Fibroblast of villous mesenchyme (primary cell): ENCODE measurements at regions not wholly inside any gene's neighbourhood (a gene's known extent, or its start where the extent isn't known, plus 50 kb on each side); places are given as distances from the start of the nearest gene placed in this dataset.

Source experiments
- DNase-seq: peaks from one replicate; pipeline ENCODE4 v3.0.0-alpha.2; 2010; ENCODE audit warnings: low read depth
- H3K4me3 ChIP-seq: 2 replicates; pipeline ENCODE4 v1.5.1; 2011; ENCODE audit warnings: low read depth, mild to moderate bottlenecking, low read length
- TF ChIP-seq, protein P1 (sequence below): IDR thresholded peaks from 2 replicates; pipeline ENCODE4 v1.5.1; 2012; ENCODE audit warnings: low read depth, mild to moderate bottlenecking, low read length; ENCODE audit not compliant: insufficient read depth

DNA sequence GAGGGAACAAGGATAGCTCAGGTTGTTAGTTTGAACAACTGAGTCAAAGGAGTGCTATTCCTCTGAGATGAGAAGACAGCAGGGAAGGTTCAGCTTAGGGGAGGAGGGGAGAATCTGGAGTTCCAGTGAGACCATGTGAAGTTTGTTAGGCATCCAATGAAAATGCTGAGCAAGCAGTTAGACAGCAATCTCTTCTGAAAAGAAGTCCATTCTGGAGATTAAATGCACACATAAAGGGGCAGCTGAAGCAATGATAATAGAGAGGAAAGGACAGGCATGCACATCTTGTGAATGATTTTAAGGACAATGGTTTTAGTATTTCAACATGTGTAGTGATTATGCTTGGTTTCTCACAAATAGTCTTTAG lies 89.7 kb upstream of the GHITM start:
- no peak for DNase-seq
- TF ChIP-seq, protein P1, sequence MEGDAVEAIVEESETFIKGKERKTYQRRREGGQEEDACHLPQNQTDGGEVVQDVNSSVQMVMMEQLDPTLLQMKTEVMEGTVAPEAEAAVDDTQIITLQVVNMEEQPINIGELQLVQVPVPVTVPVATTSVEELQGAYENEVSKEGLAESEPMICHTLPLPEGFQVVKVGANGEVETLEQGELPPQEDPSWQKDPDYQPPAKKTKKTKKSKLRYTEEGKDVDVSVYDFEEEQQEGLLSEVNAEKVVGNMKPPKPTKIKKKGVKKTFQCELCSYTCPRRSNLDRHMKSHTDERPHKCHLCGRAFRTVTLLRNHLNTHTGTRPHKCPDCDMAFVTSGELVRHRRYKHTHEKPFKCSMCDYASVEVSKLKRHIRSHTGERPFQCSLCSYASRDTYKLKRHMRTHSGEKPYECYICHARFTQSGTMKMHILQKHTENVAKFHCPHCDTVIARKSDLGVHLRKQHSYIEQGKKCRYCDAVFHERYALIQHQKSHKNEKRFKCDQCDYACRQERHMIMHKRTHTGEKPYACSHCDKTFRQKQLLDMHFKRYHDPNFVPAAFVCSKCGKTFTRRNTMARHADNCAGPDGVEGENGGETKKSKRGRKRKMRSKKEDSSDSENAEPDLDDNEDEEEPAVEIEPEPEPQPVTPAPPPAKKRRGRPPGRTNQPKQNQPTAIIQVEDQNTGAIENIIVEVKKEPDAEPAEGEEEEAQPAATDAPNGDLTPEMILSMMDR = no peak

DNA sequence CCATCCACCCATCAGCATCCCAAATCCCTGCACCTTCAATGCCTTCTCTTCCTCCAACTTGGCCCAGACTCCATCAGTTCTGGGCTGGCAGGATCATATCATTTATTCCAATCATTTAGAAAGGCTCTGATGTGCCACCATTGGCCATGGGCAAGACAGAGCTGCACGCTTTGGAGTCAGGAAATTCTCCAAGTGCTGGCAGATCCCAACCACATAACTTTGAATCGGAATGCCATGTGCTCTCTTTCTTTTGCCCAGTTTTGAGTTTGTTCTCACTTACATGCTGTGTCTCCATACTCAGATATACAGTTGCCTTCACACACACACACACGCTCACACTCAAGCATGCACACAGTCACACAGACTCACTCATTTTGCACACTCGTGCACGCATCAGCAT lies 85.7 kb upstream of the GHITM start:
- TF ChIP-seq, protein P1 = no peak
- no peak for DNase-seq
- no peak overlapping the region for H3K4me3 ChIP-seq

More for the DNA sequence above, 89.7 kb upstream of the GHITM start:
- H3K4me3 ChIP-seq = no peak overlapping the region

DNA sequence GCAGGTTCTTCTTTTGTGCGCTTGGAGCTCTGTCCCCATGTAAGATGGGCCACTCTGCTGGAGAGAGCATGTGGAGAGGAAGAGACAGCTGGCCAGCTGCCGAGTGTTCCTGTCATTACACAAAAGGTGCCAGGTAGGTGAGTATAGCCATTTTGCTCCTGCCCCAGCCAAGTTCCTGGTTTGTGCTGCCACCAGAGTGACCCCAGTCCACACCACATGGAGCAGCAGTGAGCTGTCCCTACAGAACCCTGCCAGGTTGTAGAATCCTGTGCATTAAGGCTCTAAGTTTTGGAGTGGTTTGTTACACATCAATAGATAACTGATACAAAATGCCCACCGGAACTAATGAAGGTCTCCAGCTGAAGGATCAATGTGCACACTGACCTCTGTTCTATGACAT lies 84.6 kb upstream of the GHITM start:
- DNase-seq = no peak
- TF ChIP-seq, protein P1 = no peak
- H3K4me3 ChIP-seq = no peak overlapping the region

DNA sequence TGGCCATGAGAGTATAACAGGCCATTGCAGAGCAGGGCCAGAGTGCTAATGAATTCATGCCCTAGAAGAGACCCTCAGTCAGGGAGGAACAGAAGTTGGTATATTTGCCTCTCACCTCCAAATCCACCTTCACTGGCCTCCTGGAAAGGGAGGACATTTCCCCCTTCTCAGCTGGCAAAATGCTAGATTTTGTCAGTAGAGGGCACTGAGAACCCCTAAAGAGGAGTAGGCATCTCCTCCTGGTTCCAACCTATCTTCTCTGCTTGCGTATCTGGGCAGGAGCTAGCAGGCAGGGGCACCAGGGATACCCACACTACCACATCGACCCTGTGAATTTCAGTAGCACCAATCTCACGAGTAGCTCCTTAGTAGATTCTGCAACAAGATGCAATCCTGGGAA lies 79.8 kb upstream of the GHITM start:
- TF ChIP-seq, protein P1 = no peak
- no peak overlapping the region for H3K4me3 ChIP-seq
- no peak for DNase-seq

DNA sequence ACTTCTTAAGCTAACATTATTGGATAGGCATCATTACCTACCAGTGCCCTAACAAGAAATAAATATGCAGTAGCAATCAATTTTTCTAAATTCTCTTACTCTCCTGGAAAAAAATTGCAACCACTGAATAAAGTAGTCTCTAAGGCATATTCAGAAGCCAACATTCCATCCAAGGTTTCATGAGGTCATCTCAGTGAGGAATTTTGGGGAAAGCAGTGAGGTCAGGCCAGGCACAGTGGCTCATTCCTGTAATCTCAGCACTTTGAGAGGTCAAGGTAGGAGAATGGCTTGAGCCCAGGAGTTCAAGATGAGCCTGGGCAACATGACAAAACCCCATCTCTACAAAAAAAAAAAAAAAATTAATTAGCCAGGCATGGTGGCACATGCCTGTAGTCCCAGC lies 75.9 kb upstream of the GHITM start:
- DNase-seq = no peak
- TF ChIP-seq, protein P1 = no peak
- H3K4me3 ChIP-seq = no peak overlapping the region

DNA sequence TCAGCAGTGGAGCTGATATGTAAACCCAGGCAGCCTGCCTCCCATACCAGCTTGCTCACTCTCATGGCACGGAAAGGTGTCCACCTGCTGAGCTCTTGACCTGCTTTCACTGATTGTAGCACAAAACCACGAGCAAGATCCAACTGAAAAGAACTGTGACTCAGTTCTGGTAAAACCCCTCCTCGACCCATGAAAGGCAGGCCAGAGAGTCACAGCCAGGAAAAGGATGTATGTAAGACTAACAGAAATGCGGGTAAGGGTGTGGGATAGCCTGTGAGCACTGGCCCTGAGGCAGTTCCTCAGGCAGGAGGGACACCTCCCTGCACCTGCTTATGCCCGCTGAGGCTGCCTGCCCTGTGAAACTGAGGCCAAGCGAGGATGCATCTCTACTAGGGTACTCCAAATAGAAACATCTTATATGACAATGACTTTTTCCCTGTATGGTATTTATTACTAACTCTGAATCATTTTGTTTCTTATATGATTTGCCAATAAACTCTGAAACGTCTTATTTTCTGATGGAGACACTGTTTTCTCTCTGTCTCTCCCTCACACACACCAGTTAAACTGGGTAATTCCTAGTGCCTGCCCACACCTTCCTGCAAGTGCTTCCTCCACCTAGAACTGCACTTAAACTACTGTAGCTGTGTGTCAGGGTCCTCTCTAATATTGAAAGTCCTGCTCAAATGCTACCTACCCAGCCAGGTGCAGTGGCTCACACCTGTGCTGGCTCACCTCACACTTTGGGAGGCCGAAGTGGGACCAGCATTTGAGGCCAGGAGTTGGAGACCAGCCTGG lies 73.3 kb upstream of the GHITM start:
- H3K4me3 ChIP-seq = no peak overlapping the region
- TF ChIP-seq, protein P1 = no peak
- DNase-seq = no peak

- no peak for DNase-seq
Observed at GRCh38 chr10:84074521-84074920, 64.8 kb upstream of the GHITM start.

More at GRCh38 chr10:84074521-84074920, 64.8 kb upstream of the GHITM start:
- TF ChIP-seq, protein P1 = no peak
- H3K4me3 ChIP-seq = no peak overlapping the region
